22Rv1 (cell line): ENCODE measurements at regions not wholly inside any gene's neighbourhood (a gene's known extent, or its start where the extent isn't known, plus 50 kb on each side); places are given as distances from the start of the nearest gene placed in this dataset.

Experiments used
- ZFX ChIP-seq: fragments of 450-650 bp; IDR thresholded peaks from 2 replicates; pipeline ENCODE4 v1.6.1; 2017; ENCODE audit warnings: antibody characterized with exemption, borderline replicate concordance
- TF ChIP-seq, protein P1 (sequence below): fragments of 450-650 bp; IDR thresholded peaks from 2 replicates; pipeline ENCODE4 v1.5.1; 2017; ENCODE audit warnings: mild to moderate bottlenecking

DNA sequence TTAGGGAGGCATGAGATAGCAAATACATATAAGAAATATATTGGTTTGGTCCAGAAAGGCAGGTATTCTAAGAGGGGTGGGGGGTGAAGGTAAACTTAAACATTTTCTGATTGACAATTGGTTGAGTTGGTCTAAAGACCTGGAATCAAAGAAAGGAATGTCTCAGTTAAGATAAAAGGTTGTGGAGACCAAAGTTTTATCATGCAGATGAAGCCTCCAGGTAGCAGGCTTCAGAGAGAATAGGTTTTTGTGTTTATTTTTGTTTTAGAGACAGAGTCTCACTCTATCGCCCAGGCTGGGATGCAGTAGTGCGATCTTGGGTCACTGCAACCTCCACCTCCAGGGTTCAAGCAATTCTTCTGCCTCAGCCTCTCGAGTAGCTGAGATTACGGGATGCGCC lies 80.5 kb downstream of the NPAP1 start:
- TF ChIP-seq, protein P1, sequence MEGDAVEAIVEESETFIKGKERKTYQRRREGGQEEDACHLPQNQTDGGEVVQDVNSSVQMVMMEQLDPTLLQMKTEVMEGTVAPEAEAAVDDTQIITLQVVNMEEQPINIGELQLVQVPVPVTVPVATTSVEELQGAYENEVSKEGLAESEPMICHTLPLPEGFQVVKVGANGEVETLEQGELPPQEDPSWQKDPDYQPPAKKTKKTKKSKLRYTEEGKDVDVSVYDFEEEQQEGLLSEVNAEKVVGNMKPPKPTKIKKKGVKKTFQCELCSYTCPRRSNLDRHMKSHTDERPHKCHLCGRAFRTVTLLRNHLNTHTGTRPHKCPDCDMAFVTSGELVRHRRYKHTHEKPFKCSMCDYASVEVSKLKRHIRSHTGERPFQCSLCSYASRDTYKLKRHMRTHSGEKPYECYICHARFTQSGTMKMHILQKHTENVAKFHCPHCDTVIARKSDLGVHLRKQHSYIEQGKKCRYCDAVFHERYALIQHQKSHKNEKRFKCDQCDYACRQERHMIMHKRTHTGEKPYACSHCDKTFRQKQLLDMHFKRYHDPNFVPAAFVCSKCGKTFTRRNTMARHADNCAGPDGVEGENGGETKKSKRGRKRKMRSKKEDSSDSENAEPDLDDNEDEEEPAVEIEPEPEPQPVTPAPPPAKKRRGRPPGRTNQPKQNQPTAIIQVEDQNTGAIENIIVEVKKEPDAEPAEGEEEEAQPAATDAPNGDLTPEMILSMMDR: no peak
- no peak for TF ChIP-seq ZFX
